BLaER1 treated with 17β-estradiol and CSF1 and Interleukin-3, amounts not matched to agents 10 nM and 100 nM (cell line): ENCODE measurements at regions not wholly inside any gene's neighbourhood (a gene's known extent, or its start where the extent isn't known, plus 50 kb on each side); places are given as distances from the start of the nearest gene placed in this dataset.
"Not testable (repeated sequence)": the region's sequence is repeated elsewhere in the genome, so short reads cannot be mapped to it uniquely, and the experiment has no call there.

Experiments used
- H3K27ac ChIP-seq, 11 experiments: shearing (Covaris generic); formaldehyde crosslinking; 2 replicates each; pipeline ENCODE4 v1.8.1; 2022
- H3K27me3 ChIP-seq, 11 experiments: shearing (Covaris generic); formaldehyde crosslinking; 2 replicates each; pipeline ENCODE4 v1.8.1; 2022
- H3K36me3 ChIP-seq, 11 experiments: shearing (Covaris generic); formaldehyde crosslinking; 2 replicates each; pipeline ENCODE4 v1.8.1; 2022
- H3K4me1 ChIP-seq, 10 experiments: shearing (Covaris generic); formaldehyde crosslinking; 2 replicates each; pipeline ENCODE4 v1.8.1; 2022
- H3K4me2 ChIP-seq, 11 experiments: shearing (Covaris generic); formaldehyde crosslinking; 2 replicates each; pipeline ENCODE4 v1.8.1; 2022
- H3K4me3 ChIP-seq, 10 experiments: shearing (Covaris generic); formaldehyde crosslinking; 2 replicates each; pipeline ENCODE4 v1.8.1; 2022
- H3K9ac ChIP-seq, 11 experiments: shearing (Covaris generic); formaldehyde crosslinking; 2 replicates each; pipeline ENCODE4 v1.8.1; 2022
- H3K9me3 ChIP-seq, 11 experiments: shearing (Covaris generic); formaldehyde crosslinking; replicated peaks in 1 of 11; 2 replicates each; pipeline ENCODE4 v1.8.1; 2022
- H4K20me1 ChIP-seq, 11 experiments: shearing (Covaris generic); formaldehyde crosslinking; 2 replicates each; pipeline ENCODE4 v1.8.1; 2022
- Cebpa-rat ChIP-seq, 11 experiments: shearing (Covaris generic); IDR thresholded peaks; 2 replicates each; pipeline ENCODE4 v1.8.1; 2022

- no peak for TF ChIP-seq Cebpa-rat (IDR thresholded peaks at IDR 0.05)
- Histone ChIP-seq H3K27me3 (no peaks in the 10 kb centered on the region), H3K4me1 (peaks cover 0 to 2% (median 0%) of the 10 kb centered on the region in 10 experiments; a peak in 2 of 20 replicates), H3K4me2 (no peak overlapping the region), H3K4me3 (no peak overlapping the region), H3K9me3 (0 out of 22 replicates have a peak, but pooled peaks cover 0 to 5% (median 0%) of the 10 kb centered on the region in 11 experiments), H3K36me3 (no peaks in the 10 kb centered on the region), H3K27ac (no peak overlapping the region), H4K20me1 (no peaks in the 10 kb centered on the region), H3K9ac (no peak overlapping the region)
Measured at GRCh38 chr4:106546370-106546769, 177.8 kb upstream of the GIMD1 start.

- H4K20me1 ChIP-seq, H3K4me2 ChIP-seq, H3K4me3 ChIP-seq, H3K27me3 ChIP-seq, H3K4me1 ChIP-seq, H3K36me3 ChIP-seq, H3K9me3 ChIP-seq, H3K27ac ChIP-seq, H3K9ac ChIP-seq: not testable (repeated sequence)
Measured at GRCh38 chr4:106542609-106543008, 174.0 kb upstream of the GIMD1 start.

GRCh38 chr4:106541253-106541652, 172.7 kb upstream of the GIMD1 start:
- H3K4me3 ChIP-seq = no peak overlapping the region
- H3K9me3 ChIP-seq = peaks cover 0 to 3% (median 0%) of the 10 kb centered on the region in 11 experiments; a peak in 1 of 22 replicates
- H3K27me3 ChIP-seq = no peaks in the 10 kb centered on the region
- no peaks in the 10 kb centered on the region for H3K36me3 ChIP-seq
- H3K4me1 ChIP-seq = peaks cover 0 to 9% (median 0%) of the 10 kb centered on the region in 10 experiments; a peak in 7 of 20 replicates
- H3K9ac ChIP-seq = no peak overlapping the region
- no peak overlapping the region for H3K27ac ChIP-seq
- no peak for TF ChIP-seq Cebpa-rat (IDR thresholded peaks at IDR 0.05)
- no peaks in the 10 kb centered on the region for H4K20me1 ChIP-seq
- H3K4me2 ChIP-seq = peak overlapping the region in 4 of 11 experiments; percentile 9 to 34 (median 15); a peak in 4 of 22 replicates

- H3K9me3 ChIP-seq = peaks cover 0 to 3% (median 0%) of the 10 kb centered on the region in 11 experiments; a peak in 6 of 22 replicates
- H3K4me3 ChIP-seq = no peak overlapping the region
- H3K27me3 ChIP-seq = no peaks in the 10 kb centered on the region
- no peaks in the 10 kb centered on the region for H4K20me1 ChIP-seq
- H3K9ac ChIP-seq = no peak overlapping the region
- H3K36me3 ChIP-seq = no peaks in the 10 kb centered on the region
- TF ChIP-seq Cebpa-rat (IDR thresholded peaks at IDR 0.05) = no peak
- H3K4me1 ChIP-seq = peaks cover 0 to 14% (median 0%) of the 10 kb centered on the region in 10 experiments; a peak in 6 of 20 replicates
- H3K4me2 ChIP-seq = no peak overlapping the region
- no peak overlapping the region for H3K27ac ChIP-seq
Measured at GRCh38 chr4:106530821-106531220, 162.2 kb upstream of the GIMD1 start.

GRCh38 chr4:106530024-106530361, 161.4 kb upstream of the GIMD1 start:
- Histone ChIP-seq H3K9me3 (peaks cover 0 to 11% (median 8%) of the 10 kb centered on the region in 11 experiments; a peak in 16 of 22 replicates), H3K4me3 (no peak overlapping the region), H3K9ac (no peak overlapping the region), H3K4me1 (peaks cover 0 to 14% (median 0%) of the 10 kb centered on the region in 10 experiments; a peak in 6 of 20 replicates), H3K36me3 (no peaks in the 10 kb centered on the region), H3K27ac (0 out of 22 replicates have a peak overlapping the region, but pooled peaks of 1 of the 11 experiments have one; percentile 21), H3K4me2 (peak overlapping the region in 4 of 11 experiments; percentile 16 to 50 (median 32); a peak in 5 of 22 replicates), H3K27me3 (no peaks in the 10 kb centered on the region), H4K20me1 (no peaks in the 10 kb centered on the region)
- TF ChIP-seq Cebpa-rat (IDR thresholded peaks at IDR 0.05) = no peak

GRCh38 chr4:106529348-106530023, 160.9 kb upstream of the GIMD1 start:
- Histone ChIP-seq H3K4me2 (peak overlapping the region in 4 of 11 experiments; percentile 16 to 50 (median 32); a peak in 6 of 22 replicates), H3K9ac (no peak overlapping the region)
- no peak for TF ChIP-seq Cebpa-rat (IDR thresholded peaks at IDR 0.05)

GRCh38 chr4:106527316-106527715, 158.7 kb upstream of the GIMD1 start:
- Histone ChIP-seq H3K4me2 (no peak overlapping the region), H3K27ac (no peak overlapping the region), H4K20me1 (no peaks in the 10 kb centered on the region), H3K27me3 (no peaks in the 10 kb centered on the region), H3K36me3 (no peaks in the 10 kb centered on the region), H3K4me3 (no peak overlapping the region), H3K9ac (no peak overlapping the region), H3K4me1 (peaks cover 0 to 14% (median 0%) of the 10 kb centered on the region in 10 experiments; a peak in 6 of 20 replicates), H3K9me3 (peaks cover 0 to 15% (median 10%) of the 10 kb centered on the region in 11 experiments; a peak in 16 of 22 replicates)
- TF ChIP-seq Cebpa-rat (IDR thresholded peaks at IDR 0.05) = no peak

More at GRCh38 chr4:106529348-106530023, 160.9 kb upstream of the GIMD1 start:
- Histone ChIP-seq H3K4me1 (peaks cover 0 to 14% (median 0%) of the 10 kb centered on the region in 10 experiments; a peak in 6 of 20 replicates), H3K27me3 (no peaks in the 10 kb centered on the region), H3K9me3 (peaks cover 0 to 15% (median 10%) of the 10 kb centered on the region in 11 experiments; a peak in 16 of 22 replicates), H3K36me3 (no peaks in the 10 kb centered on the region), H3K27ac (0 out of 22 replicates have a peak overlapping the region, but pooled peaks of 1 of the 11 experiments have one; percentile 21), H4K20me1 (no peaks in the 10 kb centered on the region), H3K4me3 (no peak overlapping the region)

GRCh38 chr4:106525425-106525824, 156.8 kb upstream of the GIMD1 start:
- H3K27ac ChIP-seq, H4K20me1 ChIP-seq, H3K9ac ChIP-seq, H3K27me3 ChIP-seq, H3K4me3 ChIP-seq, H3K4me2 ChIP-seq, H3K36me3 ChIP-seq: not testable (repeated sequence)
- H3K4me1 ChIP-seq = peaks cover 0 to 10% (median 0%) of the 10 kb centered on the region in 10 experiments; a peak in 6 of 20 replicates
- peaks cover 0 to 15% (median 10%) of the 10 kb centered on the region in 11 experiments; a peak in 16 of 22 replicates for H3K9me3 ChIP-seq

GRCh38 chr4:106524772-106525171, 156.2 kb upstream of the GIMD1 start:
- not testable (repeated sequence) for H3K36me3 ChIP-seq, H3K4me3 ChIP-seq, H4K20me1 ChIP-seq, H3K4me2 ChIP-seq, H3K4me1 ChIP-seq, H3K27me3 ChIP-seq, H3K9ac ChIP-seq, H3K27ac ChIP-seq
- peaks cover 0 to 15% (median 10%) of the 10 kb centered on the region in 11 experiments; a peak in 16 of 22 replicates for H3K9me3 ChIP-seq
